K562 (cell line): ENCODE measurements at regions not wholly inside any gene's neighbourhood (a gene's known extent, or its start where the extent isn't known, plus 50 kb on each side); places are given as distances from the start of the nearest gene placed in this dataset.

Experiments used
- CTCF ChIP-seq, 3 experiments: IDR thresholded peaks in 2 of 3; conservative IDR thresholded peaks in 1 of 3; 2 replicates each; pipeline ENCODE4 v1.5.1; 2011 to 2012; ENCODE audit warnings: low read length in 3 of 3, mild to moderate bottlenecking in 3 of 3, control low read depth in 2 of 3, improper control_type of control experiment in 1 of 3, inconsistent platforms in 1 of 3, low read depth in 1 of 3, mixed read lengths in 1 of 3, moderate library complexity in 1 of 3; ENCODE audit not compliant: insufficient read depth in 2 of 3
- GABPB1 ChIP-seq: sonication (generic); formaldehyde crosslinking; IDR thresholded peaks from 2 replicates; pipeline ENCODE4 v1.8.0; 2022; ENCODE audit warnings: mild to moderate bottlenecking, missing genetic modification reagents
- POLR2A ChIP-seq: fragments of 450-650 bp; conservative IDR thresholded peaks from 2 replicates; pipeline ENCODE4 v1.6.1; 2016
- RCOR1 ChIP-seq, 2 experiments: IDR thresholded peaks; 2 replicates each; pipeline ENCODE4 v1.6.1; 2012; ENCODE audit warnings: low read depth in 2 of 2, low read length in 2 of 2, borderline replicate concordance in 1 of 2, improper control_type of control experiment in 1 of 2
- SIN3B ChIP-seq: fragments of 450-650 bp; IDR thresholded peaks from 2 replicates; pipeline ENCODE4 v1.6.1; 2017; ENCODE audit warnings: low read depth, mild to moderate bottlenecking, moderate library complexity
- SP2 ChIP-seq: IDR thresholded peaks from 2 replicates; pipeline ENCODE4 v1.6.1; 2011; ENCODE audit warnings: mild to moderate bottlenecking, low read depth, low read length, moderate library complexity; ENCODE audit not compliant: poor library complexity, severe bottlenecking; ENCODE audit errors: extremely low read depth
- ZKSCAN1 ChIP-seq: fragments of 150-350 bp; IDR thresholded peaks from 2 replicates; pipeline ENCODE4 v1.6.1; 2016; ENCODE audit warnings: low read depth, low read length

DNA sequence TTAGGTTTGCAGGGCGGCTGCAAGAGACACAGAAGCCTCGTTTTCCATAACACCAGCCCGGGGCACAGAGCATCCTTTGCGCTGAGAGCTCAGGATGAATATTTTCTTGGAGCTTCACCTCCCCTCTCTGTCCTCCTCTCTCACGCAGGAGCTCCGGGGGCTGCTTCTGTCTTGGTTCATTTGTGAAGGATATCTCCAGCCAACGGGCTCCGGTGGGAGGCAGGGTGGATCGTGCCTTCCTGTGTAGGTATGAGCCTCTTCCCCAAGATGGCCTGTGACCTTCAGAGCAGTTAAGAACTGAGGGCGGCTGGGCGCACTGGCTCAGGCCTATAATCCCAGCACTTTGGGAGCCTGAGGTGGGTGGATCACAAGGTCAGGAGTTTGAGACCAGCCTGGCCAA lies 319.0 kb upstream of the C1orf174 start:
- TF ChIP-seq CTCF (IDR thresholded peaks at IDR 0.05 in 2 of 3, conservative IDR thresholded peaks at IDR 0.05 in 1 of 3; ENCODE audit: insufficient read depth in 2 of 3, low read depth in 1 of 3, low read length in 3 of 3) (no peak), ZKSCAN1 (no peak), SP2 (no peak), RCOR1 (IDR thresholded peaks at IDR 0.05; ENCODE audit: borderline replicate concordance in 1 of 2, low read depth in 2 of 2, low read length in 2 of 2) (no peak), SIN3B (no peak), POLR2A (no peak), GABPB1 (CRISPR knock-in tag) (no peak)
